ENCODE measurements at regions not wholly inside any gene's neighbourhood (a gene's known extent, or its start where the extent isn't known, plus 50 kb on each side); places are given as distances from the start of the nearest gene placed in this dataset.

GRCh38 chr3:115369021-115369420 lies 221.9 kb upstream of the ZBTB20 start:
- H3K4me2 ChIP-seq (ENCODE audit: low read depth, low read length): no peak overlapping the region
- dilution Hi-C loops (cut with HindIII; ENCODE audit: low sequenced_read_pairs, unreplicated experiment): no loop called here
- no peak overlapping the region for H3K9ac ChIP-seq (ENCODE audit: low read depth, low read length)
- no peak overlapping the region for H2AK9ac ChIP-seq (replicated peaks; ENCODE audit: low read depth, low read length, poor library complexity)
- no peak overlapping the region for H4K5ac ChIP-seq (ENCODE audit: low read depth, low read length)
- H4K91ac ChIP-seq (ENCODE audit: insufficient read depth, low read depth, low read length): no peak overlapping the region
- H3K27me3 ChIP-seq (ENCODE audit: control insufficient read depth, insufficient read depth, low read length): no peaks in the 10 kb centered on the region
- no peaks in the 10 kb centered on the region for H3K4me1 ChIP-seq (ENCODE audit: control insufficient read depth, insufficient read depth, low read length)
- WGBS, 2 experiments (ENCODE audit: extremely low coverage in 2 of 2, insufficient read length in 1 of 2): no CpG with 5 or more reads among the region's 1 CpG
- TF ChIP-seq NFE2L2 (IDR thresholded peaks at IDR 0.05; ENCODE audit: low read depth, low read length): no peak
- TF ChIP-seq CTCF (conservative IDR thresholded peaks at IDR 0.05; ENCODE audit: low read depth, low read length): no peak
- no peak for TF ChIP-seq SMC3 (IDR thresholded peaks at IDR 0.05; ENCODE audit: low read depth, low read length)
- TF ChIP-seq RCOR1 (IDR thresholded peaks at IDR 0.05; ENCODE audit: insufficient replicate concordance, low read length): no peak
- TF ChIP-seq USF2 (IDR thresholded peaks at IDR 0.05; ENCODE audit: low read depth, low read length): no peak
- TF ChIP-seq RAD21 (IDR thresholded peaks at IDR 0.05; ENCODE audit: low read length): no peak
- no peak for TF ChIP-seq POLR2A (IDR thresholded peaks at IDR 0.05; ENCODE audit: low read depth, low read length)
- no peak for TF ChIP-seq RFX5 (IDR thresholded peaks at IDR 0.05; ENCODE audit: low read depth, low read length)
- no peak for TF ChIP-seq BHLHE40 (IDR thresholded peaks at IDR 0.05; ENCODE audit: low read depth, low read length)
- TF ChIP-seq CHD1 (IDR thresholded peaks at IDR 0.05; ENCODE audit: low read depth, low read length): no peak
- TF ChIP-seq CEBPB (IDR thresholded peaks at IDR 0.05; ENCODE audit: low read depth, low read length): no peak
- TF ChIP-seq MAFK (IDR thresholded peaks at IDR 0.05; ENCODE audit: low read depth, low read length): no peak
- H3K36me3 ChIP-seq (ENCODE audit: control insufficient read depth, insufficient read depth, low read length): no peaks in the 10 kb centered on the region
- no peaks in the 10 kb centered on the region for H4K20me1 ChIP-seq (ENCODE audit: insufficient read depth, low read length)
- H3K9me3 ChIP-seq (ENCODE audit: control insufficient read depth, insufficient read depth, low read length): no peaks in the 10 kb centered on the region
- no peaks in the 10 kb centered on the region for H3K79me1 ChIP-seq (ENCODE audit: low read depth in 1 of 2, low read length in 2 of 2)
- H2AFZ ChIP-seq (replicated peaks; ENCODE audit: low read length, poor library complexity): no peak overlapping the region
- no peak overlapping the region for H2BK5ac ChIP-seq (ENCODE audit: low read depth, low read length, poor library complexity, severe bottlenecking)
- no TSS peak for BruUV-seq (replicated peaks)
- no peak overlapping the region for H3K4ac ChIP-seq (ENCODE audit: low read depth, low read length)
- H2AK5ac ChIP-seq (ENCODE audit: low read depth, low read length): no peak overlapping the region
- intact Hi-C loops (cut with micrococcal nuclease): no loop called here
- in situ Hi-C loops (cut with MboI; ENCODE audit: low sequenced_read_pairs): no loop called here
- CTCF ChIA-PET: no interaction called here
- no peak overlapping the region for H2BK15ac ChIP-seq (ENCODE audit: low read depth, low read length)
- no peak overlapping the region for H3K4me3 ChIP-seq (ENCODE audit: insufficient read depth, low read depth, low read length)
- H3K14ac ChIP-seq (replicated peaks; ENCODE audit: low read depth, low read length): no peak overlapping the region
- DNase-seq (no peak), ATAC-seq (ENCODE audit: low read depth) (no peak)
- no peak overlapping the region for H3K23ac ChIP-seq (ENCODE audit: low read depth, low read length)
- no peak overlapping the region for H2BK120ac ChIP-seq (ENCODE audit: low read depth, low read length)
- H3K18ac ChIP-seq (ENCODE audit: low read depth, low read length): no peak overlapping the region
- no peak overlapping the region for H3K27ac ChIP-seq (ENCODE audit: insufficient read depth, low read length)
- no peaks in the 10 kb centered on the region for H3K9me1 ChIP-seq (ENCODE audit: insufficient read depth, low read length)
- H2BK20ac ChIP-seq (ENCODE audit: low read depth, low read length): no peak overlapping the region
- H4K8ac ChIP-seq (ENCODE audit: low read depth in 2 of 2, low read length in 2 of 2): no peak overlapping the region
- no peak overlapping the region for H3K56ac ChIP-seq (ENCODE audit: extremely low read depth, insufficient read depth, low read length)
- POLR2A ChIA-PET (ENCODE audit: unreplicated experiment): no interaction called here
